ENCODE measurements at regions not wholly inside any gene's neighbourhood (a gene's known extent, or its start where the extent isn't known, plus 50 kb on each side); places are given as distances from the start of the nearest gene placed in this dataset.

DNA sequence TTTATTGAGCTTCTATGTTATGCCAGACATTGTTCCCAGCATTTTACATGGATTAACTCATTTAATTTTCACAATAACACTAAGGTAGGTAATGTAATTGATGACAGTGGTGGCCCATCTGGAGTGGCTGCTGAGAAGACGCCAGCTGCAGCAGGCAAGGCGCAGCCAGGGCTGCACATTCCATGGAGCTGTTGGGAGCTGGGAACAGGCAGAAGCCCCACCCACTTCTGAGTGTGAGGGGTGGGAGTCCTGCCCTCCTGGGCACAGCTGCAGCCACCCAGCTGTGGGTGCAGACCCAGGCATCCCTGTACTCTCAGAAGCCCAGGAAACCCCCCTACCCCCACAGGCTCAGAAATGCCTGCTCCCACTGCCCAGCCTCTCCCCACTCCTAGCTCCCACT, 183.3 kb downstream of the DEPDC1B start:
- no peak for ATAC-seq (ENCODE audit: low read depth)
- BruUV-seq (replicated peaks), result no TSS peak
- Histone ChIP-seq H2AFZ (replicated peaks; ENCODE audit: low read length, poor library complexity) (no peak overlapping the region), H3K23ac (ENCODE audit: low read depth, low read length) (no peak overlapping the region), H2BK20ac (ENCODE audit: low read depth, low read length) (no peak overlapping the region), H3K14ac (replicated peaks; ENCODE audit: low read depth, low read length) (no peak overlapping the region), H3K9me1 (ENCODE audit: insufficient read depth, low read length) (no peaks in the 10 kb centered on the region), H3K79me1 (ENCODE audit: low read depth in 1 of 2, low read length in 2 of 2) (no peaks in the 10 kb centered on the region), H4K20me1 (ENCODE audit: insufficient read depth, low read length) (no peaks in the 10 kb centered on the region), H3K4me3 (ENCODE audit: insufficient read depth, low read depth, low read length) (no peak overlapping the region), H4K91ac (ENCODE audit: insufficient read depth, low read depth, low read length) (no peak overlapping the region), H3K9me3 (ENCODE audit: control insufficient read depth, insufficient read depth, low read length) (no peaks in the 10 kb centered on the region), H2BK5ac (ENCODE audit: low read depth, low read length, poor library complexity, severe bottlenecking) (no peak overlapping the region), H2AK5ac (ENCODE audit: low read depth, low read length) (no peak overlapping the region), H2BK120ac (ENCODE audit: low read depth, low read length) (no peak overlapping the region), H4K8ac (ENCODE audit: low read depth in 2 of 2, low read length in 2 of 2) (no peak overlapping the region), H3K36me3 (ENCODE audit: control insufficient read depth, insufficient read depth, low read length) (no peaks in the 10 kb centered on the region), H3K4ac (ENCODE audit: low read depth, low read length) (no peak overlapping the region), H3K18ac (ENCODE audit: low read depth, low read length) (no peak overlapping the region), H3K9ac (ENCODE audit: low read depth, low read length) (no peak overlapping the region), H2AK9ac (replicated peaks; ENCODE audit: low read depth, low read length, poor library complexity) (peak overlapping the region; percentile 20), H4K5ac (ENCODE audit: low read depth, low read length) (no peak overlapping the region), H3K27me3 (ENCODE audit: control insufficient read depth, insufficient read depth, low read length) (no peaks in the 10 kb centered on the region; the same call in 1 of the 2 replicates), H3K56ac (ENCODE audit: extremely low read depth, insufficient read depth, low read length) (no peak overlapping the region), H2BK15ac (ENCODE audit: low read depth, low read length) (no peak overlapping the region), H3K27ac (ENCODE audit: insufficient read depth, low read length) (no peak overlapping the region), H3K4me1 (ENCODE audit: control insufficient read depth, insufficient read depth, low read length) (peaks cover 4% of the 10 kb centered on the region), H3K4me2 (ENCODE audit: low read depth, low read length) (no peak overlapping the region)
- TF ChIP-seq NFE2L2 (IDR thresholded peaks at IDR 0.05; ENCODE audit: low read depth, low read length), result no peak
- TF ChIP-seq MAZ (IDR thresholded peaks at IDR 0.05; ENCODE audit: borderline replicate concordance, low read depth, low read length), result no peak
- TF ChIP-seq RAD21 (IDR thresholded peaks at IDR 0.05; ENCODE audit: low read length), result no peak
- no peak for TF ChIP-seq SMC3 (IDR thresholded peaks at IDR 0.05; ENCODE audit: low read depth, low read length)
- no peak for TF ChIP-seq CTCF (conservative IDR thresholded peaks at IDR 0.05; ENCODE audit: low read depth, low read length)
- TF ChIP-seq FOS (IDR thresholded peaks at IDR 0.05; ENCODE audit: low read depth, low read length), result no peak
- no peak for TF ChIP-seq MAFK (IDR thresholded peaks at IDR 0.05; ENCODE audit: low read depth, low read length)
- TF ChIP-seq CEBPB (IDR thresholded peaks at IDR 0.05; ENCODE audit: low read depth, low read length), result no peak
- TF ChIP-seq RFX5 (IDR thresholded peaks at IDR 0.05; ENCODE audit: low read depth, low read length), result no peak
- no peak for TF ChIP-seq RCOR1 (IDR thresholded peaks at IDR 0.05; ENCODE audit: insufficient replicate concordance, low read length)
- TF ChIP-seq CHD1 (IDR thresholded peaks at IDR 0.05; ENCODE audit: low read depth, low read length), result no peak
- no peak for TF ChIP-seq POLR2A (IDR thresholded peaks at IDR 0.05; ENCODE audit: low read depth, low read length)
- TF ChIP-seq BHLHE40 (IDR thresholded peaks at IDR 0.05; ENCODE audit: low read depth, low read length), result no peak
- TF ChIP-seq MXI1 (IDR thresholded peaks at IDR 0.05; ENCODE audit: borderline replicate concordance, low read depth, low read length), result no peak
- TF ChIP-seq, protein P1, sequence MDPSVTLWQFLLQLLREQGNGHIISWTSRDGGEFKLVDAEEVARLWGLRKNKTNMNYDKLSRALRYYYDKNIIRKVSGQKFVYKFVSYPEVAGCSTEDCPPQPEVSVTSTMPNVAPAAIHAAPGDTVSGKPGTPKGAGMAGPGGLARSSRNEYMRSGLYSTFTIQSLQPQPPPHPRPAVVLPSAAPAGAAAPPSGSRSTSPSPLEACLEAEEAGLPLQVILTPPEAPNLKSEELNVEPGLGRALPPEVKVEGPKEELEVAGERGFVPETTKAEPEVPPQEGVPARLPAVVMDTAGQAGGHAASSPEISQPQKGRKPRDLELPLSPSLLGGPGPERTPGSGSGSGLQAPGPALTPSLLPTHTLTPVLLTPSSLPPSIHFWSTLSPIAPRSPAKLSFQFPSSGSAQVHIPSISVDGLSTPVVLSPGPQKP (IDR thresholded peaks at IDR 0.05; ENCODE audit: borderline replicate concordance, low read depth, low read length), result no peak
- TF ChIP-seq, protein P2, sequence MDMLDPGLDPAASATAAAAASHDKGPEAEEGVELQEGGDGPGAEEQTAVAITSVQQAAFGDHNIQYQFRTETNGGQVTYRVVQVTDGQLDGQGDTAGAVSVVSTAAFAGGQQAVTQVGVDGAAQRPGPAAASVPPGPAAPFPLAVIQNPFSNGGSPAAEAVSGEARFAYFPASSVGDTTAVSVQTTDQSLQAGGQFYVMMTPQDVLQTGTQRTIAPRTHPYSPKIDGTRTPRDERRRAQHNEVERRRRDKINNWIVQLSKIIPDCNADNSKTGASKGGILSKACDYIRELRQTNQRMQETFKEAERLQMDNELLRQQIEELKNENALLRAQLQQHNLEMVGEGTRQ (IDR thresholded peaks at IDR 0.05; ENCODE audit: low read depth, low read length), result no peak
- CTCF ChIA-PET, result no interaction called here
- POLR2A ChIA-PET (ENCODE audit: unreplicated experiment), result no interaction called here
- DNase-seq, result no peak
- in situ Hi-C loops (cut with MboI; ENCODE audit: low sequenced_read_pairs), result no loop called here
- intact Hi-C loops (cut with micrococcal nuclease), result no loop called here
- dilution Hi-C loops (cut with HindIII; ENCODE audit: low sequenced_read_pairs, unreplicated experiment), result no loop called here
- WGBS, 2 experiments (ENCODE audit: extremely low coverage in 2 of 2, insufficient read length in 1 of 2), result no CpG with 5 or more reads among the region's 2 CpGs
